ENCODE measurements at regions not wholly inside any gene's neighbourhood (a gene's known extent, or its start where the extent isn't known, plus 50 kb on each side); places are given as distances from the start of the nearest gene placed in this dataset.

DNA sequence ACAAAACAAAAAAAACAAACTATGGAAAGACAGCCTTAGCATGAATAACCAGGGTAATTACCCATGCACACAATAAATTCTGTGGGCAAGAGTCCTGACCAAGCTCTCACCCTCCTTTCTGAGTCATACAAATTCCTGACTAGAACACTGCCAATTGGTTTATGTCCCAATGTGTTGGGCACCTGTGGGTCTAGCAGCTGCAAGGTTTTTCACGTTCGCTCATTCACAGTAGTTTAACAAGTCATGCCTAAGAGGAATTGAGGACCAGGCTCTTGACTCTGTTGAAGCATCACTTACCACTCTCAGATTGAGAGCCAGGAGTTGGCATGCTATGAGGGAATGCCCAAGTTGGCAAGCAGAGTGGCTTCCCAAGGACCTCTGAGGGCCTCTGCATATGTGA, 205.5 kb upstream of the SLC24A2 start:
- TF ChIP-seq, protein P1, sequence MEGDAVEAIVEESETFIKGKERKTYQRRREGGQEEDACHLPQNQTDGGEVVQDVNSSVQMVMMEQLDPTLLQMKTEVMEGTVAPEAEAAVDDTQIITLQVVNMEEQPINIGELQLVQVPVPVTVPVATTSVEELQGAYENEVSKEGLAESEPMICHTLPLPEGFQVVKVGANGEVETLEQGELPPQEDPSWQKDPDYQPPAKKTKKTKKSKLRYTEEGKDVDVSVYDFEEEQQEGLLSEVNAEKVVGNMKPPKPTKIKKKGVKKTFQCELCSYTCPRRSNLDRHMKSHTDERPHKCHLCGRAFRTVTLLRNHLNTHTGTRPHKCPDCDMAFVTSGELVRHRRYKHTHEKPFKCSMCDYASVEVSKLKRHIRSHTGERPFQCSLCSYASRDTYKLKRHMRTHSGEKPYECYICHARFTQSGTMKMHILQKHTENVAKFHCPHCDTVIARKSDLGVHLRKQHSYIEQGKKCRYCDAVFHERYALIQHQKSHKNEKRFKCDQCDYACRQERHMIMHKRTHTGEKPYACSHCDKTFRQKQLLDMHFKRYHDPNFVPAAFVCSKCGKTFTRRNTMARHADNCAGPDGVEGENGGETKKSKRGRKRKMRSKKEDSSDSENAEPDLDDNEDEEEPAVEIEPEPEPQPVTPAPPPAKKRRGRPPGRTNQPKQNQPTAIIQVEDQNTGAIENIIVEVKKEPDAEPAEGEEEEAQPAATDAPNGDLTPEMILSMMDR (IDR thresholded peaks at IDR 0.05 in 4 of 5, conservative IDR thresholded peaks at IDR 0.05 in 1 of 5): no peak
- no peak for TF ChIP-seq POLR2A (IDR thresholded peaks at IDR 0.05)
